DND-41 (cell line): ENCODE measurements at regions not wholly inside any gene's neighbourhood (a gene's known extent, or its start where the extent isn't known, plus 50 kb on each side); places are given as distances from the start of the nearest gene placed in this dataset.

Source experiments
- ATAC-seq: fragments of 200-7000 bp; cut with Tn5 transposase; 3 replicates; pipeline ENCODE4 v1.9.1; 2021; ENCODE audit warnings: low read depth; ENCODE audit not compliant: insufficient read depth
- DNase-seq: peaks from one replicate; pipeline ENCODE4 v3.0.0-alpha.2; 2020
- H2AFZ ChIP-seq: 2 replicates; pipeline ENCODE4 v1.6.0; 2012; ENCODE audit warnings: low read depth, low read length
- H3K27ac ChIP-seq: 2 replicates; pipeline ENCODE4 v1.5.1; 2012; ENCODE audit warnings: low read length, inconsistent platforms
- H3K27me3 ChIP-seq: fragments of 200-600 bp; sonication (generic); 2 replicates; pipeline ENCODE4 v1.6.0; 2012; ENCODE audit warnings: low read length, mild to moderate bottlenecking, inconsistent platforms; ENCODE audit not compliant: insufficient read depth, poor library complexity
- H3K36me3 ChIP-seq: 2 replicates; pipeline ENCODE4 v1.5.1; 2012; ENCODE audit warnings: low read length, inconsistent platforms; ENCODE audit not compliant: insufficient read depth
- H3K4me1 ChIP-seq: 2 replicates; pipeline ENCODE4 v1.5.1; 2012; ENCODE audit warnings: mild to moderate bottlenecking, low read length; ENCODE audit not compliant: insufficient read depth
- H3K4me2 ChIP-seq: 2 replicates; pipeline ENCODE4 v1.6.0; 2012; ENCODE audit warnings: mild to moderate bottlenecking, moderate library complexity, low read length, inconsistent platforms; ENCODE audit not compliant: insufficient read depth
- H3K4me3 ChIP-seq, 2 experiments: fragments of 200-600 bp in 1 of 2; shearing (Covaris generic) in 1 of 2; 2 replicates each; pipeline ENCODE4 v1.5.1; 2012 to 2016; ENCODE audit warnings: inconsistent platforms in 2 of 2, low read length in 2 of 2, mild to moderate bottlenecking in 2 of 2, low read depth in 1 of 2, moderate library complexity in 1 of 2
- H3K79me2 ChIP-seq: 2 replicates; pipeline ENCODE4 v1.6.0; 2012; ENCODE audit warnings: low read length, inconsistent platforms; ENCODE audit not compliant: insufficient read depth
- H3K9ac ChIP-seq: 2 replicates; pipeline ENCODE4 v1.6.0; 2012; ENCODE audit warnings: low read depth, mild to moderate bottlenecking, inconsistent platforms, low read length, moderate library complexity
- H3K9me3 ChIP-seq: 2 replicates; pipeline ENCODE4 v1.5.1; 2012; ENCODE audit warnings: low read length, moderate library complexity, mild to moderate bottlenecking, inconsistent platforms; ENCODE audit not compliant: insufficient read depth, severe bottlenecking
- H4K20me1 ChIP-seq: 2 replicates; pipeline ENCODE4 v1.6.0; 2012; ENCODE audit warnings: low read length; ENCODE audit not compliant: insufficient read depth
- CTCF ChIP-seq: IDR thresholded peaks from 2 replicates; pipeline ENCODE4 v1.5.1; 2012; ENCODE audit warnings: borderline replicate concordance, low read length, moderate library complexity, mild to moderate bottlenecking; ENCODE audit not compliant: poor library complexity, severe bottlenecking; ENCODE audit errors: extremely low read depth
- EZH2 ChIP-seq: IDR thresholded peaks from 3 replicates; pipeline ENCODE4 v1.6.1; 2012; ENCODE audit warnings: borderline replicate concordance, low read depth, mild to moderate bottlenecking, moderate library complexity, low read length, inconsistent platforms; ENCODE audit not compliant: severe bottlenecking

- Histone ChIP-seq H3K9ac (no peak overlapping the region), H3K79me2 (no peaks in the 10 kb centered on the region), H3K4me1 (no peaks in the 10 kb centered on the region), H3K27me3 (no peaks in the 10 kb centered on the region), H3K4me2 (no peak overlapping the region), H3K4me3 (no peak overlapping the region), H3K27ac (no peak overlapping the region), H2AFZ (no peak overlapping the region), H3K36me3 (no peaks in the 10 kb centered on the region), H4K20me1 (no peaks in the 10 kb centered on the region), H3K9me3 (peaks cover 17% of the 10 kb centered on the region)
- DNase-seq: no peak
- ATAC-seq: no peak
- no peak for TF ChIP-seq CTCF
- TF ChIP-seq EZH2: no peak
Measured at GRCh38 chr7:46463170-46463569, 542.1 kb upstream of the IGFBP3 start.

GRCh38 chr7:46461334-46461777 lies 540.3 kb upstream of the IGFBP3 start:
- H3K4me2 ChIP-seq: no peak overlapping the region
- no peaks in the 10 kb centered on the region for H4K20me1 ChIP-seq
- no peak overlapping the region for H3K4me3 ChIP-seq
- H3K4me1 ChIP-seq: no peaks in the 10 kb centered on the region
- no peak for TF ChIP-seq CTCF
- no peak for TF ChIP-seq EZH2
- H3K36me3 ChIP-seq: no peaks in the 10 kb centered on the region
- no peaks in the 10 kb centered on the region for H3K27me3 ChIP-seq
- ATAC-seq: no peak
- H2AFZ ChIP-seq: no peak overlapping the region
- DNase-seq: no peak
- H3K79me2 ChIP-seq: no peaks in the 10 kb centered on the region
- H3K9ac ChIP-seq: no peak overlapping the region
- no peak overlapping the region for H3K27ac ChIP-seq
- peaks cover 4% of the 10 kb centered on the region for H3K9me3 ChIP-seq

GRCh38 chr7:46459942-46460341 lies 538.9 kb upstream of the IGFBP3 start:
- no peaks in the 10 kb centered on the region for H3K4me1 ChIP-seq

More at GRCh38 chr7:46459942-46460341, 538.9 kb upstream of the IGFBP3 start:
- Histone ChIP-seq H2AFZ (no peak overlapping the region), H3K4me2 (no peak overlapping the region), H4K20me1 (no peaks in the 10 kb centered on the region), H3K36me3 (no peaks in the 10 kb centered on the region), H3K9ac (no peak overlapping the region), H3K4me3 (no peak overlapping the region), H3K27ac (no peak overlapping the region), H3K79me2 (no peaks in the 10 kb centered on the region), H3K9me3 (peaks cover 4% of the 10 kb centered on the region), H3K27me3 (no peaks in the 10 kb centered on the region)
- ATAC-seq: no peak
- TF ChIP-seq CTCF: no peak
- no peak for TF ChIP-seq EZH2
- no peak for DNase-seq
